ENCODE measurements at regions not wholly inside any gene's neighbourhood (a gene's known extent, or its start where the extent isn't known, plus 50 kb on each side); places are given as distances from the start of the nearest gene placed in this dataset.

DNA sequence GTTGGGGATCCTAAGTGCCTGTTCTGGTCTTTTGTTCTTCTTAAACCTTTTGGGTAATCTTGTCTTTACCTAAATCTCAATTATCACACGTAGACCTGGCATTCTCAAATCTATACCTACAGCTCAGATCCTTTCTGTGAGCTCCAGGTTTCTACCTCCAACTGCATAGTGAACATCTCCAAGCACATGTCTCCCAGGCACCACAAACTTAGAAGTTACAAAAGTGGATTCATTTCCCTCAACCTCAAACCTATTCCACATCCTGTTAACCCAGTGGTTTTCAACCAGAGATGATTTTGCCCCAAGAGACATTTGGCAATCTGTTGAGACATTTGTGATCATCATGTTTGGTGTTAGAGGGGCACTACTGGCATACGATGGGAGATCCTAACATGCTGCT is 183.5 kb downstream of the TENT5A start:
- no peaks in the 10 kb centered on the region for H3K9me3 ChIP-seq (replicated peaks; ENCODE audit: control insufficient read depth, insufficient read depth, low read length)
- FAIRE-seq (no peak), DNase-seq (ENCODE audit: low read depth, low spot score) (no peak), ATAC-seq (no peak)
- CTCF ChIA-PET: interaction anchor here (0.9 kb wide), 1 partner anchor 183 kb away, joined by 3 read pairs; the partner anchor contains the start of gene TENT5A
- in situ Hi-C loops (cut with MboI) (no loop called here), intact Hi-C loops (cut with micrococcal nuclease; ENCODE audit: unreplicated experiment) (no loop called here)
- TF ChIP-seq PML (IDR thresholded peaks at IDR 0.05; ENCODE audit: low read length) (no peak), EZH2 (IDR thresholded peaks at IDR 0.05; ENCODE audit: borderline replicate concordance, control insufficient read depth, low read depth, low read length) (no peak), NRF1 (conservative IDR thresholded peaks at IDR 0.05; ENCODE audit: low read depth, low read length) (no peak), ASH2L (IDR thresholded peaks at IDR 0.05; ENCODE audit: borderline replicate concordance, low read depth) (no peak), HDGF (IDR thresholded peaks at IDR 0.05) (no peak)
- H3K9ac ChIP-seq (ENCODE audit: control insufficient read depth, insufficient read depth, low read length): no peak overlapping the region
- POLR2A ChIA-PET: no interaction called here
- no peaks in the 10 kb centered on the region for H3K79me2 ChIP-seq (ENCODE audit: control insufficient read depth, insufficient read depth, low read length)
- H3K4me2 ChIP-seq (ENCODE audit: control insufficient read depth, insufficient read depth): no peak overlapping the region
- H3K4me3 ChIP-seq: no peak overlapping the region
- no peaks in the 10 kb centered on the region for H3K4me1 ChIP-seq (ENCODE audit: control insufficient read depth, insufficient read depth, low read length)
- no peaks in the 10 kb centered on the region for H4K20me1 ChIP-seq (ENCODE audit: control insufficient read depth, insufficient read depth)
- no peak overlapping the region for H3K27ac ChIP-seq (ENCODE audit: control insufficient read depth, insufficient read depth)
- RAD21 ChIA-PET (ENCODE audit: unreplicated experiment): interaction anchor here (1.3 kb wide), 1 partner anchor 34 kb away, joined by 3 read pairs; no protein-coding TSS in a partner anchor
- no peak overlapping the region for H2AFZ ChIP-seq (ENCODE audit: control insufficient read depth, low read depth, low read length)
- no peaks in the 10 kb centered on the region for H3K27me3 ChIP-seq (replicated peaks in 1 of 2; ENCODE audit: control insufficient read depth in 2 of 2, insufficient read depth in 2 of 2, low read length in 1 of 2)
- BruUV-seq (replicated peaks): no TSS peak
- SMC1A ChIA-PET (ENCODE audit: uncharacterized antibody, unreplicated experiment): interaction anchor here (1.4 to 2.5 kb wide), 5 partner anchors 7 to 238 kb away, joined by 3 to 7 read pairs (median 4); no protein-coding TSS in a partner anchor
- H3K36me3 ChIP-seq (ENCODE audit: control insufficient read depth in 2 of 2, insufficient read depth in 2 of 2, low read length in 1 of 2): no peaks in the 10 kb centered on the region
- WGBS (ENCODE audit: insufficient coverage, insufficient replicate concordance, low lambda C conversion rate, missing lambda C conversion rate): 21% methylated on average over 2 of the region's 2 CpGs

DNA sequence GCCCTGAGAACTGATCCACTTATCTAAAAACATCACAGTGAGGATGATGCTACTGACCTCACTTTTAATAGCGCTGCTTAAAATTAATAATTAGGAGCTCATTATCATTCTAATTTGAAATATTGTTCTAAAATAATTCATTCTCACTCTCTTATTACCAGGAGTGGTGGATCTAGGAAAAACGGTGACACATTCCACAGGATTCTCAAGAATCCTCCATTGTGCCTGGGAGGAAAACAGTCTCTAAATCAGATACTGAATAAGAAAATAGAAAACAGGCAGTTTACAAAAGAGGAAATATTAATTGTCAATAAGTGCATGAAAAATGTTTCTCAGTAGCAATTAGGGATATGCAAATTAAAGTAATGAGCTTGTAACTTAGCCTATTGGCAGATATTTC is 187.4 kb downstream of the TENT5A start:
- CTCF ChIA-PET: interaction anchor here (1.0 kb wide), 1 partner anchor 10 kb away, joined by 3 read pairs; no protein-coding TSS in a partner anchor
- Histone ChIP-seq H3K36me3 (ENCODE audit: control insufficient read depth in 2 of 2, insufficient read depth in 2 of 2, low read length in 1 of 2) (no peaks in the 10 kb centered on the region), H3K27me3 (replicated peaks in 1 of 2; ENCODE audit: control insufficient read depth in 2 of 2, insufficient read depth in 2 of 2, low read length in 1 of 2) (no peaks in the 10 kb centered on the region), H3K4me1 (ENCODE audit: control insufficient read depth, insufficient read depth, low read length) (no peaks in the 10 kb centered on the region), H2AFZ (ENCODE audit: control insufficient read depth, low read depth, low read length) (no peak overlapping the region), H3K4me2 (ENCODE audit: control insufficient read depth, insufficient read depth) (no peak overlapping the region), H3K79me2 (ENCODE audit: control insufficient read depth, insufficient read depth, low read length) (no peaks in the 10 kb centered on the region), H3K9ac (ENCODE audit: control insufficient read depth, insufficient read depth, low read length) (no peak overlapping the region), H3K27ac (ENCODE audit: control insufficient read depth, insufficient read depth) (no peak overlapping the region), H3K4me3 (no peak overlapping the region), H3K9me3 (replicated peaks; ENCODE audit: control insufficient read depth, insufficient read depth, low read length) (no peaks in the 10 kb centered on the region), H4K20me1 (ENCODE audit: control insufficient read depth, insufficient read depth) (no peaks in the 10 kb centered on the region)
- no peak for DNase-seq (ENCODE audit: low read depth, low spot score)
- no TSS peak for BruUV-seq (replicated peaks)
- FAIRE-seq: no peak
- intact Hi-C loops (cut with micrococcal nuclease; ENCODE audit: unreplicated experiment) (no loop called here), in situ Hi-C loops (cut with MboI) (no loop called here)
- ATAC-seq: no peak
- RAD21 ChIA-PET (ENCODE audit: unreplicated experiment): interaction anchor here (0.8 to 1.0 kb wide), 2 partner anchors 10 to 26 kb away, joined by 3 to 4 read pairs; no protein-coding TSS in a partner anchor
- SMC1A ChIA-PET (ENCODE audit: uncharacterized antibody, unreplicated experiment): interaction anchor here (0.6 to 2.3 kb wide), 10 partner anchors 11 to 207 kb away, joined by 3 to 8 read pairs (median 5); no protein-coding TSS in a partner anchor
- 76% methylated on average over 2 of the region's 2 CpGs for WGBS (ENCODE audit: insufficient coverage, insufficient replicate concordance, low lambda C conversion rate, missing lambda C conversion rate)
- POLR2A ChIA-PET: interaction anchor here (0.5 to 0.8 kb wide), 2 partner anchors 8 to 366 kb away, joined by 3 read pairs; no protein-coding TSS in a partner anchor
- TF ChIP-seq TCF7 (IDR thresholded peaks at IDR 0.05; ENCODE audit: borderline replicate concordance) (no peak), STAT1 (conservative IDR thresholded peaks at IDR 0.05) (no peak), EP300 (IDR thresholded peaks at IDR 0.05; ENCODE audit: borderline replicate concordance in 1 of 2, control insufficient read depth in 1 of 2, low read depth in 2 of 2, low read length in 2 of 2) (no peak)
- TF ChIP-seq, protein P1, sequence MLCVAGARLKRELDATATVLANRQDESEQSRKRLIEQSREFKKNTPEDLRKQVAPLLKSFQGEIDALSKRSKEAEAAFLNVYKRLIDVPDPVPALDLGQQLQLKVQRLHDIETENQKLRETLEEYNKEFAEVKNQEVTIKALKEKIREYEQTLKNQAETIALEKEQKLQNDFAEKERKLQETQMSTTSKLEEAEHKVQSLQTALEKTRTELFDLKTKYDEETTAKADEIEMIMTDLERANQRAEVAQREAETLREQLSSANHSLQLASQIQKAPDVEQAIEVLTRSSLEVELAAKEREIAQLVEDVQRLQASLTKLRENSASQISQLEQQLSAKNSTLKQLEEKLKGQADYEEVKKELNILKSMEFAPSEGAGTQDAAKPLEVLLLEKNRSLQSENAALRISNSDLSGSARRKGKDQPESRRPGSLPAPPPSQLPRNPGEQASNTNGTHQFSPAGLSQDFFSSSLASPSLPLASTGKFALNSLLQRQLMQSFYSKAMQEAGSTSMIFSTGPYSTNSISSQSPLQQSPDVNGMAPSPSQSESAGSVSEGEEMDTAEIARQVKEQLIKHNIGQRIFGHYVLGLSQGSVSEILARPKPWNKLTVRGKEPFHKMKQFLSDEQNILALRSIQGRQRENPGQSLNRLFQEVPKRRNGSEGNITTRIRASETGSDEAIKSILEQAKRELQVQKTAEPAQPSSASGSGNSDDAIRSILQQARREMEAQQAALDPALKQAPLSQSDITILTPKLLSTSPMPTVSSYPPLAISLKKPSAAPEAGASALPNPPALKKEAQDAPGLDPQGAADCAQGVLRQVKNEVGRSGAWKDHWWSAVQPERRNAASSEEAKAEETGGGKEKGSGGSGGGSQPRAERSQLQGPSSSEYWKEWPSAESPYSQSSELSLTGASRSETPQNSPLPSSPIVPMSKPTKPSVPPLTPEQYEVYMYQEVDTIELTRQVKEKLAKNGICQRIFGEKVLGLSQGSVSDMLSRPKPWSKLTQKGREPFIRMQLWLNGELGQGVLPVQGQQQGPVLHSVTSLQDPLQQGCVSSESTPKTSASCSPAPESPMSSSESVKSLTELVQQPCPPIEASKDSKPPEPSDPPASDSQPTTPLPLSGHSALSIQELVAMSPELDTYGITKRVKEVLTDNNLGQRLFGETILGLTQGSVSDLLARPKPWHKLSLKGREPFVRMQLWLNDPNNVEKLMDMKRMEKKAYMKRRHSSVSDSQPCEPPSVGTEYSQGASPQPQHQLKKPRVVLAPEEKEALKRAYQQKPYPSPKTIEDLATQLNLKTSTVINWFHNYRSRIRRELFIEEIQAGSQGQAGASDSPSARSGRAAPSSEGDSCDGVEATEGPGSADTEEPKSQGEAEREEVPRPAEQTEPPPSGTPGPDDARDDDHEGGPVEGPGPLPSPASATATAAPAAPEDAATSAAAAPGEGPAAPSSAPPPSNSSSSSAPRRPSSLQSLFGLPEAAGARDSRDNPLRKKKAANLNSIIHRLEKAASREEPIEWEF (IDR thresholded peaks at IDR 0.05; ENCODE audit: insufficient replicate concordance, low read depth, low read length): no peak
